HG03159 (cell line): ENCODE measurements at regions not wholly inside any gene's neighbourhood (a gene's known extent, or its start where the extent isn't known, plus 50 kb on each side); places are given as distances from the start of the nearest gene placed in this dataset.

Experiments
- ATAC-seq: cut with Tn5 transposase; IDR thresholded peaks from one replicate; pipeline ENCODE4 v1.9.1; 2021; ENCODE audit warnings: mild to moderate bottlenecking, moderate library complexity; ENCODE audit not compliant: unreplicated experiment

DNA sequence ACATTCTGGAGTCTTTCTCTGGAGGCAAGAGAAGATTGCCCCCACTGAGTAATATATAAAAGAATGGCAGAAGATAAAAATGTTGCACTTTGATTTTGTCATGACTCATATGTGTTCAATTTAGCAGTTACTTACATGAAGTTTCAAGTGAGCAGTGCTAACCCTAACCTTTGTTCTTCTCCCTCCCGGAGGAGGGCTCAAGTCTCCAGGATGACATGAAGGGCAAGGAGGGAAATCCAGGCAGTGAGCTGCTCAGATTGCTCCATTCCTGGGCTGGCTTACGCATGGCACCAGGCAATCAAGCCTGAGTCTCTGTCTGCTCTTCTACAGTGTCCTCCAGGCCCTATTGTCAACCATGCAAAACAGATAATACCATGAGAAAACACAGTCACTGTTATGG lies 322.3 kb downstream of the DUSP6 start:
- ATAC-seq = no peak

DNA sequence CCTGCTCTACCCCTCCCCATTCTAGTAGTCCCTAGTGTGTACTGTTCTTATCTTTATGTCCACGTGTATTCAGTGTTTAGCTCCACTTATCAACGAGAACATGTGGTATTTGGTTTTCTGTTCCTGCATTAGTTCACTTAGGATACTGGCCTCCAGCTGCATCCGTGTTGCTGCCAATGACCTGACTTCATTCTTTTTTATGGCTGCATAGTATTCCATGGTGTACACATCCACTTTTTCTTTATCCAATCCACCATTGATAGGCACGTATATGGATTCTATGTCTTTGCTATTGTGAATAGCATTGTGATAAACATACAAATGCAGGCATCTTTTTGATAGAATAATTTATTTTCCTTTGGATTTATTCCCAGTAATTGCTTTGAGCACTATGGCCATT lies 327.7 kb downstream of the DUSP6 start:
- no peak for ATAC-seq

DNA sequence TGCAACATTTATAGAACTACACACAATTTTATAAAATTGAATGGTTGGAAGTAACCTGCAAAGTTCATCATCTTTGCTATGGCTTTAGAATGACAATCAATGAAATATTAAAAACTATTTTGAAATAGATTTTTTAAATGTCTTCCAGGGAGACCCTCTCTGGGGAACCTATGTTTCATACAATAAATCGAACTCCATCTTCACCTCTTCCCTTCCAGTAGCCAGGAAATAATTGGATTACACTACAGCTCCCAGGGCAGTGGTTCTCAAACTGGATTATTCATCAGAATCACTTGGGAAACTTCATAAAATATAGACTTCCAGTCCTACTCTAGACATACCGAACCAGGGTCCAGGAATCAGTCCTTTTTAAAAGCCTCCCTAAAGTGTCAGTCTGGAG lies 328.4 kb downstream of the DUSP6 start:
- ATAC-seq = no peak

DNA sequence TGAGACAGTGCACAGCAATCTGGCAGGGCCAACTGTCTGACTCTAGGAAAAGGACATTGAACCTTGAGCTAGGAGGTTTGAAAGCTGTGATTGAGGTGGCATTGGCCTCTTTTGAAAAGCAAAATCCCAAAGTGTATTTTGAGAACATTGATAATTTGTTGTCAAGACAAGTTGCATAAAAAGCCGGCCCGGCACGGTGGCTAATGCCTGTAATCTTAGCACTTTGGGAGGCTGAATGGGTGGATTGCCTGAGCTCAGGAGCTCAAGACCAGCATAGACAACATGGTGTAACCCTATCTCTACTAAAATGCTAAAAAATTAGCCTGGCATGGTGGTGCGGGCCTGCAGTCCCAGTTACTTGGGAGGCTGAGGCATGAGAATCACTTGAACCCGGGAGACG lies 331.6 kb downstream of the DUSP6 start:
- ATAC-seq = no peak

DNA sequence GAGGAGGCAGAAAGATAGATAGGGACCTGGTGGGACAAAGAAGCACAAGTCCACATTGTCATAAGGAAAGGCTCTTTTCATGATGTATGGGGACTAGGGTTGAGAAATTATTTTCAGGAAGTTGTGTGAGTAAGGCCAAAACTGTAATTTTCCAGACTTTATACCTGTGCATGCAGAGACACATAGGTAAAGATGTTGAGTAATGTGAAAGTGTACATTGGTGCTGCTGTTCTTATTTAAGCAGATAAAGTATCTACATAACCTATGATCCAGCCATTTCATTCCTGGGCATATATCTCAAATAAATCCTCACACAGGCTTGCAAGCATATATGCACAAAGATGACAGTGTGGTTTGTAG lies 332.2 kb downstream of the DUSP6 start:
- no peak for ATAC-seq

GRCh38 chr12:89019439-89020120 lies 332.7 kb downstream of the DUSP6 start:
- peak; percentile 96 for ATAC-seq

GRCh38 chr12:89016970-89017778 lies 335.1 kb downstream of the DUSP6 start:
- peak; percentile 51 for ATAC-seq

- ATAC-seq = no peak
These were observed 336.9 kb downstream of the DUSP6 start for GRCh38 chr12:89015419-89015818.

DNA sequence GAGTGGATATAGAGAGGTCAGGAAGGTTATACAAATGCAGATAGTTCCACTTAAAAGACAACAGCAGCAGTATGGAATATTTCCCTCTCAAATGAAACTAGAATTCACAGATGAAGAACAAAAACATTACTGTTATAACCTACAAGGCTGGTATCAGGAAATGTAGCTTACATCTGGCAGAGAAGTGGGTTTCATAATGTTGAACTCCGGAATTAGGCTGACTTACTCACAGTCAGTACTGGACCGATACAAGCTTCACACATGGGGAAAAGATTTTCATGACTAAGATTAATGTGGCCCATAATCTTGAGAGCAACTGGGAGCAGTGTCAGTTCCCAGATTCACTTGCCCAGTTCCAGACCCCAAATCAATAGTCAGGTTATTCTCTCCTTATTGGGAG lies 353.9 kb downstream of the DUSP6 start:
- no peak for ATAC-seq

DNA sequence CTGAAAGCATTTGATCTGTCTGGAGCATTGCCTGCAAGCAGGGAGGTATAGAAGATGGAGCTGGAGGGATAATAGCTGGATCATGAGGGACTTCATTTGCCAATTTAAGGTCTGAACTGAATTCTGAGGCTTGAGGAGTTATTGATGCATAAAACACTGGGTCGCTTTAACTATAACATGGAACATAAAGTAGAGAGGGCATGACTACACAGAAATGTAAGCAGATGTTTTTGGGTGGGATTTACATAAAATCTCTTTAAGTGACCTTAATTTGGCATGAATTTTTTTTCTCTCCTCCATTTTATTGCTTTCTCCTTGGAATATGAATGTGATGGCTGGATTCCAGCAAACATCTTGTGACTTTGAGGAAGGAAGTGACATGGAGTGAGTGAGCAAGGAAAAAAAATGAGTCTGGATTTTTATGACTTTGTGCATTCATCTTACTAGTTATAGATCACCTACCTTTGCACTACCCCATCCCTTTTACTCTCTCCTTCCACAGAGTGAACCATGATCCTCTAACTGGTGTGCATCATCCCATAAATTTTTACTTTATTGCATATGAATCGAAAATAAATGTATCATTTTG lies 356.0 kb downstream of the DUSP6 start:
- no peak for ATAC-seq

GRCh38 chr12:88994971-88995370 lies 357.3 kb downstream of the DUSP6 start:
- ATAC-seq = no peak

DNA sequence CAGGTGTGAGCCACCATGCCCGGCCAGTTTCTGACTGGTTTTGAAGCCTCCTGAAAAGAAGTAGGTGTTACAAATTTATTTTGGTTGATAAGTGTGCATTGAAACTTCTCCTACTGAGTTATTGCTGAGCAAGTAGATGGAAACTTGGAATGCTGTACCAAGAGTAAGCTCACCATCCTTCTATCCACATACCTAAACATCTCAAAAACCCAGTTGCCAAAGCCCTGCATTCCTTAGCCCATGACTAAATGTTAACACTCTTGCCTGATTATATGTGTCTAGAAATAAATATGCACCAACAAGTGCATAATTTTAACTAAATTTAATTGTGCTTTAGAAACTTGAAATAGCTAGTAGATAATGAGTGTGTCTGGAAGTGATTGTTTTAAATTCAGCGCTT lies 357.8 kb downstream of the DUSP6 start:
- no peak for ATAC-seq

DNA sequence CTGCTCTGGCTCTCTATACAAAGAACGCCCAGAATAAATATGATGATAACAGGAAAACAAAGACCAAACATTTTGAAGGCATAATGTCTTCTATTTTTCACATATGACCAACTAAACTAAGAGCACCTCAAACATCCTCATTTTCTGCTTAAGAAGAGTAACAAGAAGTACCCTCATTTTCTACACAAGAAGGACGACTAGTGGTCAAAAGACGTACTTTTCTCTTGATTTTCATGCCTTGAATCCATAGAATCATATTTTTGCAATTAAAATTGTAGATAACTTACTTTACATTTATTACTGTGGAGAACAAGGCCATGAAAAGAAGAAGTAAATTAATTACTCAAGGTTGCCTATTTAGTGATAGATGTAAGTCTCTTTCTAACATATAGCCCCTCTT lies 358.6 kb downstream of the DUSP6 start:
- ATAC-seq = peak; percentile 60

DNA sequence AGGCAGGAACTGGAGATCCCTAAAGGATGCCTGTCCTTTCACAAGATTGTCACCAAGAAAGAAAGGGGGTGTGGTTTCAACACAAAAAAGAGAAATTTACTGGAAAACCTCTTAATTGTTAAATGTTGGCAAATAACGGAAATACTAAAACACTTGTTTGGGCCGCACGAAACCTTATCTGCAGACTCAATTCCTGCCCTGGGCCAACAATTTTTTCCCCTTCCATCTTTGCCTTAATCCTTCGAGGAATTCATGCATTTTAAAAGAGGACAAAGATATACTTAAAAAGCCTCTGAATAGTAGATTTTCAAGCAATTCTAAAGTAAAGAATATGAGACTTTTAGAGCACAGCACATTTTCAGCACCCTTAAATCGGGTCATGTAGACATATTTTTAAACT lies 366.2 kb downstream of the DUSP6 start:
- no peak for ATAC-seq

GRCh38 chr12:88985631-88986030 lies 366.7 kb downstream of the DUSP6 start:
- ATAC-seq = no peak

DNA sequence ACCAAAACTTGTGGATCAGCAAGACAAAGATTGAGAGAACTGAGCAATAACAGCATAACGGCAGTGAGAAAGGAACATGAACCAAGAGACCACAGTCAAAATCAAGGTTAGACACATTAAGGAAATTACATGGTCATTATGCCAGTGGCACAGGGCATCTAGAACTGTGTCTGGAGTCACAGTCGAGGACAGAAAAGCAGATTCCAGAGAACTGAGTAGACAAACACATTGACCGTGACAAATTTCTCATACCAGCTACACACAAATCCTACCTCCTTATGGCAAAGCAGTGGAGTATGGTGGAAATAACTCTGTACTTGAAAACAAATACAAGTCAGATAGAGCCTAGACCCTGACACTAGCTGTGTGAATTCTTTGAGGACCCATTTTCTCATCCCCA lies 367.3 kb downstream of the DUSP6 start:
- ATAC-seq = no peak

DNA sequence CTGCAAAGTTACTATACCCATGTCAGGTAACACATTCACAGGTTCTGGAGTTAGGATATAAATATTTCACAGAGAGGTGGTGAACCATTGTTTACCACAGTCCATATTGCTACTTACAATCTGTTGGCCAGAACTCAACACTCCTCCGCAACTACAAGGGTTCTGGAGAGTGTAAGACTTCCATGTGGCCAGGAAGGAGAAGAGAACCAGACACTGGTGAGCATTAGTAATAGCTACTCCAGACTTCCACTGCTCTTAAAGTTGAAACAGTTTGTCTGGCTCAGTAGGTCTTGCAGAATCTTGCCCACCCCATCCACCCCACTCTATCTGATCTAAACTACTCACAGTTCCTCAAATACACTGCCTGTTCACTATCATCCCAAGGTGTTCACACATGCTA lies 369.6 kb downstream of the DUSP6 start:
- no peak for ATAC-seq

GRCh38 chr12:88977115-88977514 lies 375.2 kb downstream of the DUSP6 start:
- no peak for ATAC-seq

DNA sequence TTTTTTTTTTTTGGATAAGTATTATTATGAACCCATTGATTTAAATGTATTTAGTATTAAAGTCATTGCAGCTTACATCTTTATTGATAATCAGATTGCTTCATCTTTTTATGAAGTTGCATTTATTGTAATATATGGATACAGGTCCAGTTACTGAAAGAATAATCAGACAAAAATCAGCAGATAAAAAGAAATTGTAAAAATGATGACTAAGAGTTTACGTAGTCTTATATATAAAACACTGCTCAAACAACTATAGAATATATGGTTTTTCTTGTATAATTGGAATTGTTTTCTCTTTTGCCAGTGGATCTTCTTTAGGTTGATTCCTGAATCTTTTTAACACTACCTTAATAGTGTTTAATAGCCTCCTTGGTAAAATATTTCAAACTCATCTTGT lies 378.3 kb downstream of the DUSP6 start:
- ATAC-seq = no peak

DNA sequence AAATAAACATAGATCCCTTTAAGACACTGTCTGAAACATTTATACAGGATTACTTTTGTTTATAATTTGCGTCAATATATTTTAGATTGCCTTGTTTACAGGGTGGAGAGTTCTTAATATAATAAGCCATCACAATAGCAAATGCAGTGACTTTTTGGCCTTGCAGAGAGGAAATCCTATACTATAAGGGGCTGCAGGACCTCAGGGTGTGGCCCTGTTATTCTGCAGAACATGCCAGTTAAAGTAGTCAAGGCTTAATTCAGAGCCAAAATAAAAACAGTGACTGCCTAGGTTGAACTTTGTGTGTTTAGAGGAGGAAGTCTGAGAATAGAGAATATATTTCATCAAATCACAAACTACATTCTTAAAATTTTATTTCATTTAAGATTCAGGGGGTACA lies 381.6 kb downstream of the DUSP6 start:
- ATAC-seq = no peak

DNA sequence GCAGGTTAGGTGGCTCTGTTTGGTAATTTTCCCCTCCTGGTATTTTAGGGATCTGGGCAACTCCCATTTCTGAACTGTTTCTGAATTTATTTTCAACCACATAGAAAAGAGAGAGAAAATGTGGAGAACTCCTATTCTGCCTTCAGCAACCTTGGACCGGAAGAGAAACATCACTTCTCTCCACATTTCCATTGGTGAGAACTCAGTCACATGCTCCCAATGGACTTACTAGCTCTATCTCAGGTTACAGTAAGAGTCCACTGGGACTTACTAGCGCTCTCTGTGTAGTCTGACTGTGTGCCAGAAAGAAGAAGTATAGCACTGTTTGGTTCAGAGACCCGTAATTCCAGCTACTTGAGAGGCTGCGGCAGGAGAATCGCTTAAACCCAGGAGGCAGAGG lies 383.2 kb downstream of the DUSP6 start:
- ATAC-seq = no peak

DNA sequence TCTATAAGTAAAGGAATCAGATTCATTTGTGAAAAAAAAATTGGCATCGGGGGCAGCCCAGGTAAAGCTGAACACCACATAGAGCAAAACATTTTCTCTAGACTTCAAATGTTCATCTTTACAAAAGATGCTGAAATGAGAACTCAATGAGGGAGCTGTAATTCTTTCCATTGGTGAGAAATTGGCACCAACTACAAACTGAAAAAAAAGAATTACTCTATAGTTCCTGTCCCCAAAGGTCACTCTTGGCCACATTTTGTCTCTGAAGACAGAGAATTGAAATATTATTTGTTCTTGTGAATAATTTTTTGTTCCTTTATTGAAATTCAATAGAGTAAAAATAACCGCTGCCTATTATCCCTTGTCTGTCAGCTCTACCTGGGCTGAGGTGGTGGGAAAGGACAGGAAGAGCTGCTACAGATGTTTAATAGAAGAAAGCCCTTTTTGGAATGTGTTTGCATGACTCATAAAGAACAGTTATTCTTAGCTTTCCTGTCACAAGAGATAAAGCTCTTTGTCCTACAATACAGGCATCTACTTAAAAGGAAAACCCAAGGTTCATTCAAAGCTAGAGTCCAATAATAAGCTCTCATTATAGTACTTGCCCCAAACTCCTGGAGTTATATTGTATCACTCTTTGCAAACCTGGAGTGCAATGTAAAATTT lies 380.1 kb upstream of the KITLG start:
- ATAC-seq = no peak
